NK-92 treated with Interleukin-12 subunit alpha and Interleukin-12 subunit beta, amount 100 ng/mL, for 24 hours (cell line): ENCODE measurements at regions not wholly inside any gene's neighbourhood (a gene's known extent, or its start where the extent isn't known, plus 50 kb on each side); places are given as distances from the start of the nearest gene placed in this dataset.
"Not testable (repeated sequence)": the region's sequence is repeated elsewhere in the genome, so short reads cannot be mapped to it uniquely, and the experiment has no call there.

Experiments
- DNase-seq: peaks from one replicate; lab custom pipeline; 2025; lab: John Stamatoyannopoulos, UW

DNA sequence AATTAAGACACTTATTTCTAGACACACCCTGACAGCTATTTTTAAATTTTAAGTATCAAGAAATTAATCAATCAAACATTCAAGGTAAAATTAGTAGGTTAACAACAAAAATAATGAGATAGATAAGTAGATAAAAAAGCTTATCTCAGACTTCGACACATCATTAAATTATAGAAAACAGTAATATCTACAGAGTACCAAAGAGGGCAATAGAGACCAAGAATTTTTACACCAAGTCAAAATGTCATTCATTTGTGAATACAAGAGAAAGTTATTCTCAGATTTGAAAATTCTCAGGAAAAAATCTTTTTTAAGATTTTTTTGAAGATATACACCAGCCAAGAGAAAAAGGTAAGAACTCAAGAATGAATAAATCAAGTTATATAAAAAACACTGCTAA lies 445.6 kb downstream of the ACTL7B start:
- no peak for DNase-seq

DNA sequence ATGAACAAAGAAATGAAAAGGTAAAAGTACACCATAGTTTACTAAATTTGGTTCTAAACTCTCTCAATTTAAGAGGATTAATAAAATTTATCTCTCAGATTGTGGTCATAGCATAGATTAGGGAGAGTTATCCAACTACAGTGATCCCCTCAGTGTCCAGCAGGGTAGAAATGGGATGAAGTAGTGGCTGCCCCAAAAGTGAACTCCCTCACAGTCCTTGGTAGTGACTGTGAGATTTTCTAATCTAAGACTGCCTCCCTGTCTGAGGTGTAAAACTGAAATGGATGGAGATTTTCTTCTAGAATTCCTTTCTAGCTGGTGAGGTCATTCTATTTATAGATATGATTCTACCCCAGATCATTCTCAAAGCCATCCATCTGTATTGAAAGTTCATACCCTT lies 455.5 kb downstream of the ACTL7B start:
- DNase-seq = no peak

GRCh38 chr9:108399851-108400250 lies 455.9 kb downstream of the ACTL7B start:
- no peak for DNase-seq

- DNase-seq = no peak
Observed at GRCh38 chr9:108397286-108397685, 458.5 kb downstream of the ACTL7B start.

GRCh38 chr9:108396611-108397010 lies 459.2 kb downstream of the ACTL7B start:
- DNase-seq = no peak

- DNase-seq = no peak
Observed at GRCh38 chr9:108396193-108396592, 459.6 kb downstream of the ACTL7B start.

GRCh38 chr9:108395421-108395820 lies 460.4 kb downstream of the ACTL7B start:
- no peak for DNase-seq

DNA sequence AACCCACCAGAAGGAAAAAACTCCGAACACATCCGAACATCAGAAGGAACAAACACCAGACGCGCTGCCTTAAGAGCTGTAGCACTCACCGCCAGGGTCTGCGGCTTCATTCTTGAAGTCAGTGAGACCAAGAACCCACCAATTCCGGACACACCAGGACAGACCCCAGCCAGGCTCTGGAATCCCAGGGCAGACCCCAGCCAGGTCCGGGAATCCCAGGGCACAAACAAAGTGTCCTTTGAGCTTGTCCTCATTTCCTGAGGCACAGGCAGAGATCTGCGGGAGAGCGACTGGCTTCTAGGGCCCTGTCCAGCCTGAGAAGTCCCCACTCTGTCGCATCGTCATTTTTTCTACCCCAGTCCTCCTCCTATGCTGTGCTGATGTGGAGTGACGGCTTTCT lies 461.1 kb downstream of the ACTL7B start:
- DNase-seq = no peak

DNA sequence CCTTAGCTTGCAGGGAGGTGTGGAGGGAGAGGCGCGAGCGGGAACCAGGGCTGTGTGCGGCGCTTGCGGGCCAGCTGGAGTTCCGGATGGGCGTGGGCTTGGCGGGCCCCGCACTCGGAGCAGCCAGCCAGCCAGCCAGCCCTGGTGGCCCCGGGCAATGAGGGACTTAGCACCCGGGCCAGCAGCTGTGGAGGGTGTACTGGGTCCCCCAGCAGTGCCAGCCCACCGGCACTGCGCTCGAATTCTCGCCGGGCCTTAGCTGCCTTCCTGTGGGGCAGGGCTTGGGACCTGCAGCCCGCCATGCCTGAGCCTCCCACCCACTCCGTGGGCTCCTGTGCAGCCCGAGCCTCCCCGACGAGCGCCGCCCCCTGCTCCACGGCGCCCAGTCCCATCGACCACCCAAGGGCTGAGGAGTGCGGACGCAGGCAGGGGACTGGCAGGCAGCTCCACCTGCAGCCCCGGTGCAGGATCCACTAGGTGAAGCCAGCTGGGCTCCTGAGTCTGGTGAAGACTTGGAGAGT lies 462.2 kb downstream of the ACTL7B start:
- not testable (repeated sequence) for DNase-seq

DNA sequence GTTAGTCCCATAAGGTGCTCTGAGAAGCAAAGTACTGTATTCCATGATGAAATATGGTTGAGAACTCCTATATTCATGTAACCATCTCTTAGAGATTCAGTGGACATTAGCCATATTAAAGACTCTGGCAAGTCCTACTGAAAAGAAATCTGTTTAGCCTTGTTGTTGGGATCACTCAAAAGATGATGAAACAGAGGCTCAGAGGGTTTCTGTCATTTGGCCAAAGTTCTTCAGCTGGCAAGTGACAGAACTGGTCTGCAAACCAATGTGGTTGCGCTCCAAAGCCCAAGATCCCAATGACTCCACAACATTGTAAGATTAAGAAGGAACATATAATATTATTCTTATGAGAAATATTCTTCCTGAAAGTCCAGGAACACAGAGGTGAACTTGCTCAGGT lies 462.9 kb downstream of the ACTL7B start:
- no peak for DNase-seq

GRCh38 chr9:108389056-108389455 lies 466.7 kb downstream of the ACTL7B start:
- DNase-seq = no peak

- no peak for DNase-seq
Observed at GRCh38 chr9:108386859-108387384, 468.9 kb downstream of the ACTL7B start.

- DNase-seq = no peak
Observed at GRCh38 chr9:108386032-108386431, 469.8 kb downstream of the ACTL7B start.

GRCh38 chr9:108383796-108384195 lies 472.0 kb downstream of the ACTL7B start:
- DNase-seq = no peak

DNA sequence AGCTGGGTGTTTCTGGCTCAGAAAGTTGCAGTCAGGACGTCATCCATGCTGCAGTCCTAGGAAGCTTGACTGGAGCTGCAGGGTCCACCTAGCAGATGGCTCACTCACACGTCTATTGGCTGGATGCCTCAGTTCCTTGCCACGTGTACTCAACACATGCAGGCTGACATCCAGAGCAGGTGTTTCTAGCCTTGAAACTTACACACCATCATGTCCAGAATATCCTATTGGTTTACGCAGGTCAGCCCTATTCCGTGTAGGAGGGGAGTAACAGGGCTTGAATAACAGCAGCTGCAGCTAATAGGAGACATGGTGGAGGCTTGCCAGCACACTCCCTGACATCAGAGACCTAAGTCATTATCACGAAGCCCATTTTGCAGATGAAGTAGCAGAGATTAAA lies 473.5 kb downstream of the ACTL7B start:
- DNase-seq = no peak

DNA sequence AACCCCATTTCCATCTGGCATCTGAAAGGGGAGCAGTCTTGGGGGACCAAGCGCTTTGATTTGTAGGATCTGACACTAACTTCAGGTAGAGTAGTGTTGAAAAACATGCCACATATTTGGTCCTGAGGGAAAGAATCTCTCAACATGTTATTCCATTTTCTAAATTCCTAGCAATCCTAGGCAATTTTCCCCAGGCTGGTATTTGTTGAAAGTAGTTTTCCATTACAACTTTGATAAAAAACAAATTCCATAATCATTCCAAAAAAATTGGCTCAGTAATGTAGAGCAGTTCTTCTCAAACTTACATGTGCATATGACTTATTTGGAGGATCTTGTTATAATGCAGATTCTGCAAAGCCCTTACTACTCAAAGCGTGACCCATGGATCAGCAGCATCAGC lies 477.9 kb downstream of the ACTL7B start:
- no peak for DNase-seq

GRCh38 chr9:108377382-108377781 lies 478.4 kb downstream of the ACTL7B start:
- no peak for DNase-seq

DNA sequence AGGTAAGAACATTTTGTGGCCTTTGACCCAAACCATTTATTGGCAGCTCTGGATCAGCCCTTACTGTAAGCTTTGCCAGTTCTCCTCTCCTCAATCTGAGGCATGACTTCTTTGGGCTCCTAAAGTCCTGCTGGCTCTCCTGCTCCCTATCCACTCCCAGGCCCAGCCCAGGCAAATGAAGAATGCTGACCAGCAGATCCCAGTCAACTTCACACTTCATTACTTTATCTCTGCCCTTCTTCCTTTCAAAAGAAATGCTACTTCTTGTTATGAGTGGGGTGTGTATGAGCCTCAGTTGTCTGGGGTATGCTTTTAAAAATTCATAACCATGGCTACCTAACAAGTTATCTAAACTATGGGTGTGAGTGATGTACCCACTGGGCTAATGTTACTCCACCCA lies 479.6 kb downstream of the ACTL7B start:
- DNase-seq = no peak

DNA sequence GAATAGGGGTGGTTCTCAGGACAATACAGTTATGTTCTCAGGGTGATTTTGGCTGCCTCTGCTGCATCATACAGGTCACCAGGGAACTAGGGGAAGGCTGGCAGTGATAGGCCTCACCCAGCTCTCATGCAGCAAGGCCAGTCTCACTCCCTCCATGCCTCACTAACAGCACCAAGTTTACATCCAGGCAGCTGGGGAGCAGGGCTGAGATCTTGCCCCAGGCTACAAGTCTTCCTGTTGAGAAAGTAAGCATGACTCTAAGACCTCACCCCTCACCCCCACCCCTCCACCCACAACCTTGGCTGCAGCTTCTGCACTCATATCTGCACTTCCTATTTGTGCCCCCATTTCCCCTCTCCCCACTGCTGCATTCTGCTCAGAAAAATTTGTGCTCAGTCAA lies 481.2 kb downstream of the ACTL7B start:
- no peak for DNase-seq

DNA sequence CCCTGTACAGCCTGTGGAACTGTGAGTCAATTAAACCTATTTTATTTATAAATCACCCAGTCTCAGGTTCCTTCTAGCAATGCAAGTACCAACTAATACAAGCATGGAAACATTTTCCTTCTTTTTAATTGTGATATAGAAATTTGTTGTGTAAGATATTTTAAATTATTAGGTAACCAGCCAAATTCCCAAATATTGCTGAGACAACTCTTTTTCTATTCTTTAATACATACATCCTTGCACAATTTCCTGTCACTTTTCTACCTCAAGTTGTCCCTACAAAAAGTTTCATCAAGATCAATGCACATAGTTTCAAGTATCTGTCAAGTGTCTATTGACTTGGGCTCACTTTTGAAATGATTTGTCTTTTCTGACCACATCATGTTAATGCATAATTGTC lies 488.6 kb downstream of the ACTL7B start:
- DNase-seq = no peak

DNA sequence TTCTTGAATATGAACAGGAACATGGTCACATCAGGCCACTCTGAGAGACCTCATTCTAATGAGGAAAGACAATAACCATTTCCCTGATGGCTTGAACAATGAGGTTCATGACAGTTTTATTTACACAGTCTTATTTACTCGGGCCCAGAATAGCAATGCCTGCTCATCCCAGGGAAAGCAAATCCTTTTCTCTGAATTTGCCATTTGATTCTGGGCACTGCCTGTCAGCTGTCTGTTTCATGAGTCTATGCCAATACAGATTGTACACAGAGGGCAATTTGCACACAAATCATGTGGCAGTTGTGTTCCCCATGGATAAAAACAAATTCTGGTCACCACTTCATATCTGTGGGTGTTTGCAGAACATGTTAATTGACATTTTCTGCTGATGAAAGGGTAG lies 492.5 kb downstream of the ACTL7B start:
- DNase-seq = no peak

DNA sequence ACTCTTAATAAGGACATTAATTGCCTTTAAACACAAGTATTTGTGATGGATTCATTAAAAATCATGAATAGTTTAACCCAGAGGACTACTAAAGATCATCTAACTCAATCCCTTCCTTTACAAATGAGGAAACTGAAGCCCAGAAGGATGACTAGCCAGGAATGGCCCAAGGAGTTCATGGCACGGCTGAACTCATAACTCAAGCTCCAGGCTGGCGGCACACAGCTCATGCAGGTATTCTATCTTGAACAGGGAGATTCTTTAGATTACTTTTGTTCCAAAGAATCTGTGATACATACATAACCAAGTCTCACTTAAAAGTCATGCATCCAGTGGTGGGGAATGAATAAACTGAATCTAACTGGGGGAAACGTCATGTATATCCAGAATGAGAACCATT lies 495.5 kb downstream of the ACTL7B start:
- DNase-seq = no peak

DNA sequence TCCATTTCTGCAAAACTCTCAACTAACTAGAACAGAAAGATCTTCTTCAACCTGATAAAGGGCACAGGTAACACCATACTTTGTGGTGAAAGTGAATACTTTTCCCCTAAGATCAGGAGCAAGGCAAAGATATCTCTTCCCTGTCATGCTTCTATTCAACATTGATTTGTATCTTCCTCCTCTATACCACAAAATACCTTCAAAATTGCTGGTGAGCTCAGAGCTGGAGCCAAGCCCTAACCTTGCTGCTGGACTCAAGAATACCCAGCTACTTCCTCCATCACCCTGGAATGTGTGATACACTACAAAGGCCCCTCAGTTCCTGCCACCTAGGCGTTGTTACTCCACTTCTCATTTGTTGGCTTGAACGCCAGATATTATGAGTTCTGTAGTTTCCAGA lies 499.0 kb downstream of the ACTL7B start:
- no peak for DNase-seq

- no peak for DNase-seq
Observed at GRCh38 chr9:108351571-108351970, 504.2 kb downstream of the ACTL7B start.
